ENCODE measurements at regions not wholly inside any gene's neighbourhood (a gene's known extent, or its start where the extent isn't known, plus 50 kb on each side); places are given as distances from the start of the nearest gene placed in this dataset.

DNA sequence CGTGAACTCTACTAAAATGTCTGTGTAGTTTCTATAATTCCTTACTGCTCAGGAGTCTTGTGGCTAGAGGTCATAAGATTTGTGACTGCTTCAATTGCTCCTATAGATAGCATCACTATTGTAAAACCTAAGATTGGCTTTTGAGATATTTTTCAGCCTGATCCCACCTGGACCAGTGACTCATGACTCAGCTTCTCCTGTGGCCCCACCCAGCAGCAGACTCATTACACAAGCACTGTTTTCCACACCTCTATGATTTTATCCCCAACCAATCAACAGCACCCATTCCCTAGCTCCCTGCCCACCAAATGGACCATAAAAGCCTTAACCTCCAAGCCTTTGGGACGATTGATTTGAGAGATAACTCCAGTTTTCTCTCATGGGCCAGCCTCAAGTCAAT lies 1157.0 kb upstream of the INTU start:
- no peak for DNase-seq
- H3K9me3 ChIP-seq (ENCODE audit: severe bottlenecking) = peaks cover 5% of the 10 kb centered on the region
- H3K27ac ChIP-seq = no peak overlapping the region
- H3K4me3 ChIP-seq (ENCODE audit: low read depth, low read length) = no peak overlapping the region
- TF ChIP-seq, protein P1, sequence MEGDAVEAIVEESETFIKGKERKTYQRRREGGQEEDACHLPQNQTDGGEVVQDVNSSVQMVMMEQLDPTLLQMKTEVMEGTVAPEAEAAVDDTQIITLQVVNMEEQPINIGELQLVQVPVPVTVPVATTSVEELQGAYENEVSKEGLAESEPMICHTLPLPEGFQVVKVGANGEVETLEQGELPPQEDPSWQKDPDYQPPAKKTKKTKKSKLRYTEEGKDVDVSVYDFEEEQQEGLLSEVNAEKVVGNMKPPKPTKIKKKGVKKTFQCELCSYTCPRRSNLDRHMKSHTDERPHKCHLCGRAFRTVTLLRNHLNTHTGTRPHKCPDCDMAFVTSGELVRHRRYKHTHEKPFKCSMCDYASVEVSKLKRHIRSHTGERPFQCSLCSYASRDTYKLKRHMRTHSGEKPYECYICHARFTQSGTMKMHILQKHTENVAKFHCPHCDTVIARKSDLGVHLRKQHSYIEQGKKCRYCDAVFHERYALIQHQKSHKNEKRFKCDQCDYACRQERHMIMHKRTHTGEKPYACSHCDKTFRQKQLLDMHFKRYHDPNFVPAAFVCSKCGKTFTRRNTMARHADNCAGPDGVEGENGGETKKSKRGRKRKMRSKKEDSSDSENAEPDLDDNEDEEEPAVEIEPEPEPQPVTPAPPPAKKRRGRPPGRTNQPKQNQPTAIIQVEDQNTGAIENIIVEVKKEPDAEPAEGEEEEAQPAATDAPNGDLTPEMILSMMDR (IDR thresholded peaks at IDR 0.05; ENCODE audit: low read depth, low read length) = no peak
- no peaks in the 10 kb centered on the region for H3K27me3 ChIP-seq (ENCODE audit: insufficient read depth, low read depth, severe bottlenecking)
- H3K36me3 ChIP-seq = no peaks in the 10 kb centered on the region

GRCh38 chr4:126479709-126480108 lies 1153.0 kb upstream of the INTU start:
- Histone ChIP-seq H3K36me3 (no peaks in the 10 kb centered on the region), H3K9me3 (ENCODE audit: severe bottlenecking) (peaks cover 5% of the 10 kb centered on the region), H3K27me3 (ENCODE audit: insufficient read depth, low read depth, severe bottlenecking) (no peaks in the 10 kb centered on the region), H3K4me3 (ENCODE audit: low read depth, low read length) (no peak overlapping the region), H3K27ac (no peak overlapping the region)
- no peak for DNase-seq
- TF ChIP-seq, protein P1 (IDR thresholded peaks at IDR 0.05; ENCODE audit: low read depth, low read length) = no peak

- Histone ChIP-seq H3K27me3 (ENCODE audit: insufficient read depth, low read depth, severe bottlenecking) (no peaks in the 10 kb centered on the region), H3K27ac (no peak overlapping the region), H3K36me3 (no peaks in the 10 kb centered on the region), H3K4me3 (ENCODE audit: low read depth, low read length) (no peak overlapping the region), H3K9me3 (ENCODE audit: severe bottlenecking) (no peaks in the 10 kb centered on the region)
- TF ChIP-seq, protein P1 (IDR thresholded peaks at IDR 0.05; ENCODE audit: low read depth, low read length) = no peak
- DNase-seq = no peak
These were observed 1150.4 kb upstream of the INTU start for GRCh38 chr4:126482311-126482710.

DNA sequence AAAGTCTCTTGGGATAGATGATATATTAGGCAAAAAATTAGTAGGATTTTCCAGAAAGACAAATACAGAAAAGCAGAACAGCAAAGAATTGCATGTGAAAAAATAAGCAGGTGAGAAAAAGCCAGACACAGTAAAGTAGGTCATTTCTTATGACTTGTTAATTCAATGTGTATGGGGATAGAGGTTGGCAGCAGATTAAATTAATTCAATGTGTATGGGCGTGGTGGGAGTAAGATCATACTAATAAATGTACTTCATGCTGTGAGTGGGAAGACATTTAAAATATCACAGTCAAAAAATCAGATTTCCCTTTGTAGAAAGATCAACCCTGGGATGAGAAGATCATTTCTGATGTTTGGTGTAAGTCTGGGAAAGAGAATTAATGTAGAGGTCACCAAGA lies 1146.4 kb upstream of the INTU start:
- Histone ChIP-seq H3K36me3 (no peaks in the 10 kb centered on the region), H3K27me3 (ENCODE audit: insufficient read depth, low read depth, severe bottlenecking) (no peaks in the 10 kb centered on the region), H3K9me3 (ENCODE audit: severe bottlenecking) (no peaks in the 10 kb centered on the region), H3K27ac (no peak overlapping the region), H3K4me3 (ENCODE audit: low read depth, low read length) (no peak overlapping the region)
- TF ChIP-seq, protein P1 (IDR thresholded peaks at IDR 0.05; ENCODE audit: low read depth, low read length) = no peak
- no peak for DNase-seq

GRCh38 chr4:126489826-126490463 lies 1142.8 kb upstream of the INTU start:
- H3K27ac ChIP-seq = no peak overlapping the region
- TF ChIP-seq, protein P1 (IDR thresholded peaks at IDR 0.05; ENCODE audit: low read depth, low read length) = no peak
- no peaks in the 10 kb centered on the region for H3K27me3 ChIP-seq (ENCODE audit: insufficient read depth, low read depth, severe bottlenecking)
- no peak overlapping the region for H3K4me3 ChIP-seq (ENCODE audit: low read depth, low read length)
- no peak for DNase-seq
- H3K36me3 ChIP-seq = no peaks in the 10 kb centered on the region
- H3K9me3 ChIP-seq (ENCODE audit: severe bottlenecking) = no peaks in the 10 kb centered on the region

- no peak overlapping the region for H3K4me3 ChIP-seq (ENCODE audit: low read depth, low read length)
- H3K27me3 ChIP-seq (ENCODE audit: insufficient read depth, low read depth, severe bottlenecking) = no peaks in the 10 kb centered on the region
- peaks cover 4% of the 10 kb centered on the region for H3K9me3 ChIP-seq (ENCODE audit: severe bottlenecking)
- TF ChIP-seq, protein P1 (IDR thresholded peaks at IDR 0.05; ENCODE audit: low read depth, low read length) = no peak
- no peak for DNase-seq
- no peak overlapping the region for H3K27ac ChIP-seq
- no peaks in the 10 kb centered on the region for H3K36me3 ChIP-seq
These were observed 1137.5 kb upstream of the INTU start for GRCh38 chr4:126495163-126495752.
